ENCODE measurements at regions not wholly inside any gene's neighbourhood (a gene's known extent, or its start where the extent isn't known, plus 50 kb on each side); places are given as distances from the start of the nearest gene placed in this dataset.

GRCh38 chr12:114473717-114474116 is 67.8 kb upstream of the TBX5 start:
- no peak for TF ChIP-seq TAF1 (IDR thresholded peaks at IDR 0.05; ENCODE audit: borderline replicate concordance, low read depth, low read length)
- no peak for TF ChIP-seq POLR2AphosphoS5 (IDR thresholded peaks at IDR 0.05; ENCODE audit: low read depth, low read length)
- TF ChIP-seq POLR2A (IDR thresholded peaks at IDR 0.05; ENCODE audit: low read depth, low read length): no peak
- FAIRE-seq: no peak

GRCh38 chr12:114473018-114473417 is 67.1 kb upstream of the TBX5 start:
- no peak for FAIRE-seq
- no peak for TF ChIP-seq POLR2AphosphoS5 (IDR thresholded peaks at IDR 0.05; ENCODE audit: low read depth, low read length)
- TF ChIP-seq POLR2A (IDR thresholded peaks at IDR 0.05; ENCODE audit: low read depth, low read length): no peak
- TF ChIP-seq TAF1 (IDR thresholded peaks at IDR 0.05; ENCODE audit: borderline replicate concordance, low read depth, low read length): no peak
- no peak for DNase-seq (ENCODE audit: insufficient read length)

More at GRCh38 chr12:114473717-114474116, 67.8 kb upstream of the TBX5 start:
- no peak for DNase-seq (ENCODE audit: insufficient read length)

- DNase-seq (ENCODE audit: insufficient read length) (no peak), FAIRE-seq (no peak)
- TF ChIP-seq TAF1 (IDR thresholded peaks at IDR 0.05; ENCODE audit: borderline replicate concordance, low read depth, low read length) (no peak), POLR2A (IDR thresholded peaks at IDR 0.05; ENCODE audit: low read depth, low read length) (no peak), POLR2AphosphoS5 (IDR thresholded peaks at IDR 0.05; ENCODE audit: low read depth, low read length) (no peak)
Measured at GRCh38 chr12:114457620-114458019, 51.7 kb upstream of the TBX5 start.

All from GM12892 (cell line).